Activated T-cell treated with anti-CD3 and anti-CD28 coated beads, Interleukin-2, amount 50 U/mL, for 1 hour (primary cell): ENCODE measurements at regions not wholly inside any gene's neighbourhood (a gene's known extent, or its start where the extent isn't known, plus 50 kb on each side); places are given as distances from the start of the nearest gene placed in this dataset.
"Not testable (repeated sequence)": the region's sequence is repeated elsewhere in the genome, so short reads cannot be mapped to it uniquely, and the experiment has no call there.

Experiments
- DNase-seq: peaks from one replicate; pipeline ENCODE4 v3.0.0-alpha.2; 2020

DNA sequence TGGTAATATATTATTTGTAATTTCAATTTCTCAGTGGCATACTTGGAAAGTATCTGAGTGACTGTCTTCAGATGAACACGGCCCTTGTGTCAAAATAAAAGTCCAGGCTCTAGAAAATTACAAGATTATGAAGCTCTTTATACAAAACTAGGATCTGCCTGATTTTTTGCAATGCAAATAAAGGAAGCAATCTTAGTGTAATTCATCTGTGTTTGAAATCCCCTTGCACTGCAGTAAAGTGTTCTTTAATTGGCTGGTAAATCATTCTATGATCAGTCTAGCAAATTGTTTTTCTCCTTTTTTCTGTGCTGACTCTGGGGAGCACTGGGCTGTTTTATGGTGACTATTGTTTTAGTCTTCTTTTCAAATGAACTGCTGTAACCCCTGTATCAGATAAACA is 1039.0 kb downstream of the SOCS6 start:
- no peak for DNase-seq

DNA sequence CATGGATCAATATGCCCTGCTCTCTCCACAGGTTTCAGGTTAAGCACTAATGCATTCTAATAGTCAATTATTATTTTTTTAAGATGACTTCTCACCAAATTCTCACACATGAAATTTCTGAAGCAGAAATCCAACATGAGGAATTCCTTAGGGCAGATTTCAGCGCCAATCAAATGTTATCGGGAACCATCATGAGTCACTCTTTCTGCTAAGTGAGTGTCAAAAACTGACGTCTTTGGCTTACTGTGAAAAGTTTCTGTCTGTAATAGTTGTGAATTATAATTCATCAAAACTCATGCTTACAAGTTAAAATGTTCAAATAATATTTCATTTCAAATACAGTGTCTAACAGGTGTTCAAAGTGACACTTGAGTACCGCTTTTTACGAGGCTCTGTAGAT is 1038.6 kb downstream of the SOCS6 start:
- DNase-seq, result no peak

DNA sequence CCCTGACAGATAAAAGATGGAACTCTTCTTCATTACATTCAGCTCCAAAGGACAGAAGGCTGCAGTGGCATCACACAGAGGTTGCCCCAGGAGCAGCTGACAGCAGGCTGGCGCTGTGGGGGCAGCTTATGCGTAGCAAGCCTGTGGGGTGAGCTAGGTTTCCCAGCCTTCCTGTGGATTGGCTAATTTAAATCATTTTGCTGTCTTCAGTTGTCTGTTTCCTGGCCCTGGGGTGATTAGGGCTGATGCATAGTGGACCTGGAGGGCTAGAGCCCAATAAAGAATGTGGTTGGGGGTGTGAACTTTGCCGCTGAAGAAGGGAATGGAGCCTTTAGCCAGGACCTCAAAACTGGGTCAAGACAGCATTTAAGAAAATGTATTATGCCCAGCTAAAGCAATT is 1038.0 kb downstream of the SOCS6 start:
- DNase-seq, result no peak

DNA sequence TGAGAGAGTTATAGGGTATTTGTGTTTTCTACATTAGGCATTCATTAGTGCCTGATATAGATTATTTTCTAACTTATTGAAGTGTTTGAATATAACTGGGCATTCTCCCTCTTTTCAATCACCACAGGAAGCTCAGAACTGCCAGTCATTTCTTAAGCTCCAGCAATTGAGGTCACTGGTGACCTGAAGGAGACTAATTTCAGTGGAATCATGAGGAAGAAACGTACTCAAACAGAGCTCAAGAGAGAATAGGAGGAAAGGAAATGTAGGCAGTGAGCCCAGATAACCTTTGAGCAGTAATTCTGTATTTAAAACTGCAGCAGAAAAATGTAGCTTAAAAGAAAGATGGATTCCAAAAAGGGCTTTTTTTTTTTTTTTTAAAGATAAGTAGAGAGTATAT is 1035.5 kb downstream of the SOCS6 start:
- no peak for DNase-seq

DNA sequence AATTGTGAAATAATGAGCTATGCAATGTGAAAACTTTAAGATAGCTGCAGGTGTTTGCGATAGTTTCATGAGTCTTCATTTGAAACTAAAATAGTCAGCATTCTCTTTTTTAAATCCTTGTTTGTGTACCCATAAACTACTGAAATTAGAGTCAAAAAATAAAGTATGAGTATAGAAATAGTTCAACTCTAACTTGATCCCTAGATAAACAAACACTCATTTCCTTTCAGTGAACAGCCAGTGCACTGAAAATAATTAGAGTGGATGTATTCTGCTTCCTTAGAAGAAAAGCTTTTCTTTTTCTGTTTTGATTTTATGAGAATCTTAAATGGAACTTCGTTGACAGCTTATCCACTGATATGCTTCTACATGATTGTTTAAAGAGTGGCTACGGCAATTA is 1033.4 kb downstream of the SOCS6 start:
- no peak for DNase-seq

DNA sequence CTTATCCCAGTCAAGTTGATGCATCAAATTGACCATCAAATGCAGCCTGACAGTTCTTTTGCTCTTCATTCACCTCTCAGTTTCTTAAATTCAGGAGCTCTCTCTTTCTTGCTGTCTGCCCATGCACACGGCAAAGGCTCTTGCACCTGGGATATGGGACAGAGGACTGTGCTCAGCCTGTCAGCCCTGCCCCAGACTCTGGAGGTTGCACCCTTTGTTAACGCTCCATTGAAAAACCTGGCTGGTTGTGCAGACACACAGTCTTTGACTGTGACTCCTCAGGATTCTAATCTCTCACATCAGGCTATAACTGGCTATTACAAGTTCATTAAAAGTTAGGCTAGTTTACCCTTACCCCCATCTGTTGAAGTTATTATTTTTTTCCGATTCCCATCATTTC is 1032.5 kb downstream of the SOCS6 start:
- no peak for DNase-seq

DNA sequence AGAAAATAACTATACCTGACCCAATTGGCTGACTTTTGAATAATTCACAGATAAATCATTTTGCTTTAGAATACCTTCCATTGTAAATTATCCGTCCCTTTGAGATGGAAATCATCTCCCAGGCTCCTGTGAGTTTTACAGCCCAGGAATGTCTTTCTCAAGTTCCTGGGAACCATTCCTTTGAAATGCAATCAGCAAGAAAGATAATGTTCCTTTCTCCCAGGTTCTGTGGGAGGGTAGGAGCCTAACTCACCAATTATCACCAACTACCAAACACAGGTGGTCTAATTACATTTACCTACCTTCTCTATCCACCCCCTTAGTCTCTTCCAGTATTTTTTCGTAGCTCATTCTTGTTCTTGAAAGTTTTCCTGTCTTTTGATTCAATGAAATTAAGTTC is 1016.0 kb downstream of the SOCS6 start:
- no peak for DNase-seq

DNA sequence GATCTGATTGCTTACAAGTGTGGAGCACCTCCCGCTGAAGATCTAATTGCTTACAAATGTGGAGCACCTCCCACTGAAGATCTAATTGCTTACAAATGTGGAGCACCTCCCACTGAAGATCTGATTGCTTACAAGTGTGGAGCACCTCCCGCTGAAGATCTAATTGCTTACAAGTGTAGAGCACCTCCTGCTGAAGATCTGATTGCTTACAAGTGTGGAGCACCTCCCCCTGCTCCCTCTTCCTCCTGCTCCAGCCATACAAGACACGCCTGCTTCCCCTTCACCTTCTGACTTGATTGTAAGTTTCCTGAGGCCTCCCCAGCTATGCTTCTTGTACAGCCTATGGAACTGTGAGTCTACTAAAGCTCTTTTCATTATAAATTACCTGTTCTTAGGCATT is 1014.9 kb downstream of the SOCS6 start:
- DNase-seq, result not testable (repeated sequence)

DNA sequence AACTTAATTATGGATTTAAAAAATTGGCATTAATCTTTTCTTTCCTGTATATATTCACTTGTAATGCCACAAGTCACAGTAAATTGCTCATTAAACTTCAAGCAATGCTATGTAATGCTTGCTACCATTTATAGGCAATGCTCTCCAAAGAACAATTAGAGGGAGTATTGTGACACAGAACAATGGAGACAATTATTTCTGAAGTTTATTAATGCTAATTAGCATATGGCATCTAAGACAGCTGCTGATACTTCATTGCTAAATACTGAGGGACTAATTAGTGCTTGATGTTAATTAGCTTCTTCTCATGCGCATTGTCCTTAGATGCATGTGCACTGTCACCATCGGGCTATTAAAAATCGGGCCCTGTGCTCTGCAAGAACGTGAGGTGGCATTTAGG is 1012.8 kb downstream of the SOCS6 start:
- no peak for DNase-seq

DNA sequence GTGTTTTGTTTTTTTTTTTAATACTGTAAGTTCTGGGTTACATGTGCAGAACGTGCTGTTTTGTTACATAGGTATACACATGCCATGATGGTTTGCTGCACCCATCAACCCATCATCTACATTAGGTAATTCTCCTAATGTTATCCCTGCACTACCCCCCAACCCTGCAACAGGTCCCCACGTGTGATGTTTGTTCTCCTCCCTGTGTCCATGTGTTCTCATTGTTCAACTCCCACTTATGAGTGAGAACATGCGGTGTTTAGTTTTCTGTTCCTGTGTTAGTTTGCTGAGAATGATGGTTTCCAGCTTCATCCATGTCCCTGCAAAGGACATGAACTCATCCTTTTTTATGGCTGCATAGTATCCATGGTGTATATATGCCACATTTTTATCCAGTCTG is 1005.4 kb downstream of the SOCS6 start:
- DNase-seq, result not testable (repeated sequence)

DNA sequence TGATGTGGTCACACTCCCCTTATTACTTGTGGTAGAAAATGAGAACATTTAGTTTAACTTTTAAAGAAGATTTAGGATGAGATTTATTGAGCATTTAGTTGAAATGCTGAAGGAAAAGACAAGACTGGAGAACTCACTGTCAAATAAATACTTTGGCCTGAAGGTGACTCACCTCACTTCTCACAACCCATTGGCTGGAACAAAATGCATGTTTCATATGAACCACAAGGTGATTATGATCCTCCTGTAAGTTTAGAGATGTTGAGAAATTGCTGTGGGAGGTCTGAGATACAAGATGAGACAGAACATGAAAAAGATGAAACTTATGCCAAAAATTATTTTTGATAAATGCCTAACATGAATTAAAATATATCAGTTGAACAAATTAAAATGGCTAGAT is 1004.5 kb downstream of the SOCS6 start:
- no peak for DNase-seq

DNA sequence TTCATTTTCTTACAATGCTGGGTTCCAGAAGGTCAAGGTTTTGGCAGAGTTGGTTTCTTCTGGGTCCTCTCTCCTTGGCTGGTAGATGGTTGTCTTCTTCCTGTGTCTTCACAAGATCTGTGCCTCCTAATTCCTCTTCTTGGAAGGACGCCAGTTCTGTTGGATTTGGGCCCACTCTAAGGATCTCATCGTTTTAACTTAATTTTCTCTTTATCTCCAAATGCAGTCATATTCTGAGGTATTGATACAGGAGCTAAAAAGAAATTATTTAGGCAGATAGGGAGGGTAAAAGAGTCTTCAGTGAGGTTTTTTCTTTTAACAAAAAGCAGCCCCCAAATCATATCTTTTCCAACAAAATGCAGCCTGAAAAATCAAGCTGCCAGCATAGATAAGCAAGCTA is 998.4 kb downstream of the SOCS6 start:
- DNase-seq, result no peak

DNA sequence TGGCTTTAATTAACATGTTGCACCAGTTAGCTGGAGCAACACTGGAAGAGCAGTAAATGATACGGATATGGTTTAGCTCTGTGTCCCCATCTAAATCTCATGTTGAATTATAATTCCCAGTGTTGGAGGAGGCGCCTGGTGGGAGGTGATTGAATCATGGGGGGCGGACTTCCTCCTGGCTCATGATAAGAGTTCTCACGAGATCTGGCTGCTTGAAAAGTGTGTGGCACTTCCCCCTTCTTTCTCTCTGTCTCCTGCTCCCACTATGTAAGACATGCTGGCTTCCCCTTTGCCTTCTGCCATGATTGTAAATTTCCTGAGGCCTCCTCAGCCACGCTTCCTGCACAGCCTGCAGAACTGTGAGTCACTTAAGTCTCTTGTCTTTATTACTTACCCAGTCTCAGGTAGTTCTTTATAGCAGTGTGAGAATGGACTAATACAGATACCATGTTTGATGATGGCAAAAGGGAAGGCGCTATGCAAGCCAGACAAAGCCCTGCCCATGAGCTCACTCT is 963.6 kb downstream of the SOCS6 start:
- DNase-seq, result no peak

DNA sequence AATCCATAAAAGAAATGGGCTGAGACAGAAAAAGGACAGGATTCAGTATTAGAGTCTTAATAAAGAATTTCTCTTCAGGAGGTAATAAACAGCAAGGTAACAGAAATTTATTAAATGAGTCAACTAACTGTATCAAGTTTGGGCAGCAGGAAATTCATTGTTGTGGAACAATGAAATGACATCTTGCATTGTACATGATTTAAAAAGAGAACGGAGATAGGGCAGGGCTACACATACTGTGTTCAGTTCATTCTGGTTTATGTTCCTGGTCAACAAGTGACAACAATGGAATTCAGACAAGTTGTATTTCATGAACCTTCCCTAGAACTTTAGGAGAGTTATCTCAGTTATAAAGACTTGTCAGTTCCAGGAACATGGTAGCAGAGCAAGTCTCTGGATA is 961.3 kb downstream of the SOCS6 start:
- DNase-seq, result no peak

DNA sequence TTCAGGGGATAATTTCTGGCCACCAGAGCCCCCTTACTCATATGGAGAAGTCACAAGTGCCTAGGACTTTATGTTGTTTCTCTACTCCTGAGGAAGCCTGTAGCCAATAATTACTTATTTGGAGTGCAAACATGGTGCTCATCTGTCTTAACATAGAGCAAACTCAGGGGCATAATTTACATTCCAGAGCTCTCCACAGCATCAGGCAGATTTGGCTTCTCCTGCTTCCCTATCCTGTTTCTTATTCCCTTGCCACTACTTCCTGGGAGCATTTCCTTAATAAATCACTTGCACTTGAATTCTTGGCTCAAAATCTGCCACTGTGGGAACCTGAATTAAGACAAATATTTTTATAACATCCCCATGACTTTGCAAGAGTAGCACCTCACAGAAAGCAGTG is 960.9 kb downstream of the SOCS6 start:
- DNase-seq, result no peak

DNA sequence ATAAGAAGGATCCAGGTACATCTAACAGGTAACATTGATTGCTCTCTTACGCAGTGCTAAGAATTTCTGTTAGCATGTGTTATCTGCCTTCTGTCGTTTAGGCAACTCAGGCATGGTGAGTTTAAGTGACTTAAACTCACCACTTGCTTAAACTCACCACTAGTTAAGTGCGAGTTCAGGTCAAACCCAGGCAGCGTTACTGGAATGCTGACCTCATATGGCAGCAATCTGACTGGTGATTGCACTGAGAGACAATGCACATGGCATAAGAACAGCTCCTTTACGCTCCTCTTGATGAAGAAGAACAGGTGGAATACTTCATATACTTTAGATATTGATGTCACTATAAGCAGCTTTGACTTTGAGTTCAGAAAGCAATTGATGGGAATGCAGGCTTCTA is 954.1 kb downstream of the SOCS6 start:
- DNase-seq, result no peak

DNA sequence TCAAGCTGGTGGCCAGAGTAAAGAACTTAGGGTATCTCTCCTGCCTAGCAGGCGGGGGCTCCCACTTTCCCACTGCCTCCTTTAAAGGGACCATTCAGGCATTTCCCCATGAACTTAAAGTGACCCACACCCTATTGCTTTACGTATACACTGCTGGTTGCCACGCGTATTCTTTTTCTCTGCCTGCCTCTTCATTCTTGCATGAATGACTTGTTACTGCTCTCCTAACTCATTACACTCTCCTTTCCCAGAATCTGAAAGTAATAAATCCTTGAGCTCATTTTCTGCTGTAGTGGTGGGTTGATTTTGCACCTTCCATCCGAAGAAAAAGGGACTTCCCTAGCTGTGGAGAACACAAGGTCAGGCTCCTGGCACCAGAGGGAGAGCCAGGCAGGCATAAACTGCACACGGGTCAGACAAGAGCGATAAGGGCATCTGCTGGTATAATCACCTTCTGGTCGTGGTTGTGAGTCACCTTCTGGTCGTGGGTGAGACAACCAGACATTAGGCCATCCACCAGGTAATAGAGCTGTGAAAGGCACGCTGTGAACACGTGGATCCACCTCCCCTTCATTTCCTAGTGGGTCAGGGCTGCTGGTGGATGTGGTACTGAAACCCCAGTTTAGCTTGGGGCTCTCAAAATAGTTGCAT is 950.3 kb downstream of the SOCS6 start:
- DNase-seq, result no peak

DNA sequence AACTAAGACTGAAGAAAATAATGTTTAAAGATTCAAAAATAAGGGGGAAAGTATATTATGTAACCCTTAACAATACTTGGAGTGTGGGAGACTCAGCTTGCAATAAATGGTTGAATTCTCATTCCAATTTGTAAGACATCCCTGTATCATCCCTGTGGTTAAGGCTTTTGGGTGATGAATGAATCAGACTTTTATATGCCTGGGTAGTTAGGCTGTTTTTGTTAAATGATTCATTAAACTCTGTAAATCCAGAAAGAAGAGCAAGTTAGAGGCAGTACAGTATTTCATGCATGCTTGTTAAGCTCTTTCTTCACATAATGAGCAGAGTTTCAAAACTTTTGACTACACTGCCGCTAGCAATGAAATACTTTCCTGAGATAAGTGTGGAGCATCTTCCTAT is 948.8 kb downstream of the SOCS6 start:
- no peak for DNase-seq

DNA sequence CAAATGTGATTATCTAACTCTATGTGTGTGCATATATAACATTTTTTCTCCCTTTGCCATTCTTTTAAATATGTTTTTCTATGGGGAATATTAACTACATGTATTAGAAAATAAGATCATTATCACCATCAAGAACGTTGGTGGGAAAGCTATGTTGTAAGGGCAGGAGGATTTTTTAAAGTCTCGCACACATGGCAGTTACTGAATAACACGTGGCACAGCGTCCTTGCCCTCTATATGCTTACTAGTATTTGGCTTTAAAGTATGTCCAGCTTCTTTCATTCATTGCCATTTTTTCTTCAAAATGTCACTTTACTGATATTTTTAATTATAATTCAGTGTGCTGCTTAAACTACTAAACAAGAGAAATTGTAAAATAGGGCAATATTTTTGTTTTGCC is 944.3 kb downstream of the SOCS6 start:
- no peak for DNase-seq

DNA sequence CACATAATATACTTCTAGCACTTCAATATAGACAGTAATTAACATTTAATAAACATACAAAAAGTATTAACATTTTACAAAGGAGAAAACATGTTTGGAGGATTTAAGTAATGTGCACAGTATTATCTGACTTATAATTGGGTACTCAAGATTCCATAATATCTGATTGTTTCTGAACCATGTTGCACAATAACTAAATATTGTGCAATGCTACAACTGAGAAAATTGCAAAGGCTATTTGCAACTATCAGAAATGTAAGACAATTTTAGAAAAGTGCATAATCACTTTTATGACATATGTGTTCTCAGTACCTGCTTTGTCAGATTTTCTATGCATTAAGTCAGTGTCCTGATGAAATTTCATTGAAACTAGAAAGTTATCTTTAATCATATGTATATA is 934.6 kb downstream of the SOCS6 start:
- DNase-seq, result no peak

DNA sequence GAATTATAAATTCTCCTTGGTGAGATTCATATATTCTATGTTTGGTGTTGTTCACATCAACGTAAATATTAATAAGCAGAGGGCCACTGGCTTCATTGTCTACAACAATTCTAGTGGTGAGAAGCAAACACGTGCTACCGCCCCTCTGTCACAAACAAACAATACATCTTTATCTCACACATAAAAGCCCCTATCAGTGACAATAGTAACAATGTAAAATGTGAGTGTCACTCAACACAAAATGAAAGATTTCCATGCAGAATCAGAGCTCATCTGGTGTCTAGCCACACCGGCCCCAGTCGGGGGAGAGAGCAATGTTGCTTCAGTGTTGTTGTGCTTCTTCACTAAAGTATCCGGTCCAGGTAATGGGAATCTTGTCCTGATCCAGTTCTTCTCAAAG is 932.6 kb downstream of the SOCS6 start:
- DNase-seq, result no peak

DNA sequence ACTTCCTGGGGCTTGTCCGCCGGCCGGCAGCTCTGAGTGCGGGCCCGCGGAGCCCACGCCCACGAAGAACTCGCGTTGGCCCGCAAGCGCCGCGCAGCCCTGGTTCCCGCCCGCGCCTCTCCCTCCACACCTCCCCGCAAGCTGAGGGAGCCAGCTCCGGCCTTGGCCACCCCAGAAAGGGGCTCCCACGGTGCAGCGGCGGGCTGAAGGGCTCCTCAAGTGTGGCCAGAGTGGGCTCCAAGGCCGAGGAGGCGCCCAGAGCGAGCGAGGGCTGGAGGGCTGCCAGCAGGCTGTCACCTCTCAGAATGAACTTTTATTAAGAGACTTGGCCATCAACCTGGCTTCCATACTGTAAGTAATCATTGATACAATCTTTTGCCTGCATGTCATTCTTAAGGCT is 923.9 kb downstream of the SOCS6 start:
- DNase-seq, result not testable (repeated sequence)

DNA sequence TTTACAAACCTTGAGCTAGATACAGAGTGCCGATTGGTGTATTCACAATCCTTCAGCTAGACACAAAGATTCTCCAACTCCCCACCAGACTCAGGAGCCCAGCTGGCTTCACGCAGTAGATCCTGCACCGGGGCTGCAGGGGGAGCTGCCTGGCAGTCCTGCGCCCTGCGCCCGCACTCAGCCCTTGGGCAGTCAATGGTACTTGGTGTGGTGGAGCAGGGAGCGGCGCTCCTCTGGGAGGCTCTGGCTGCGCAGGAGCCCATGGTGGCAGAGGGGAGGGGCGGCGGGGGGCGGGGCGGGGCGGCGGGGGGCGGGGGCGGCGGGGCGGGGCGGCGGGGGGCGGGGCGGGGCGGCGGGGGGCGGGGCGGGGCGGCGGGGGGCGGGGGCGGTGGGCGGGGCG is 923.4 kb downstream of the SOCS6 start:
- no peak for DNase-seq

DNA sequence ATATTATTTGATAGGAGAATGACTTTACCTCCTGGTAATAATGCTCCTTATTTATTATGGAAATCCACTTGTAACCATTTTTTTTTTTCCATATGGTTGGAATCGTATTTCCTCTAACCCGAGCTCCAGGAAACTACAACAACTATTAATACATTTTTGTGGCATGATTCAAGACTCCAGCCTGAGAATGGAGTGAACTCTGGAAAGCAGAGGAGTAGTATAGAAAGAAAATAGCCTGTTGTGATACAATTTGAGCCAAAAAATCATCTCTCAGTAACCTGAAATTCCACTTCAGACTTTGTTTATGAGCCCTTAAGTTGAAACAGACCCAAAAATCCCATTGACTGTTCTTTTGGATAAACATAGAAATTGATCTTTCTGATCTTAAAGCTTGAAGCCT is 921.1 kb downstream of the SOCS6 start:
- DNase-seq, result no peak

DNA sequence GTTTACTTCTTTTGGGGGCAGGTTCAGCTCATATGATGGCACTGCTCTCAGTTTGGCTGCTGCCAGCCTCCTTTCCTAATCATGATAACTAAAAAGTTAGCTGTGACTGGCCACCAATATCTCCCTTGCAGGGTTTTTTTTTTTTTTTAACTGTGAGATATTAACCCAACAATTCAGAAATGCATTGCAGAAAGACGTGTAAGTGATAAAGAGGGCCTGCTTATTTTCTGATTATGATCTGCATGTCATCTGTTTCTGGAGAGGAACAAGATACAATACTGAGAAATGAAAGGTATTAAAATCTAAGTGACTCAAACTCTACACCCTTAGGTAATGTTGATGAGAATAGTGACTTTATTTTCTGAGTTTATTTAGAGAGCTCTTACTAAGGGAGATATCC is 905.6 kb downstream of the SOCS6 start:
- no peak for DNase-seq

DNA sequence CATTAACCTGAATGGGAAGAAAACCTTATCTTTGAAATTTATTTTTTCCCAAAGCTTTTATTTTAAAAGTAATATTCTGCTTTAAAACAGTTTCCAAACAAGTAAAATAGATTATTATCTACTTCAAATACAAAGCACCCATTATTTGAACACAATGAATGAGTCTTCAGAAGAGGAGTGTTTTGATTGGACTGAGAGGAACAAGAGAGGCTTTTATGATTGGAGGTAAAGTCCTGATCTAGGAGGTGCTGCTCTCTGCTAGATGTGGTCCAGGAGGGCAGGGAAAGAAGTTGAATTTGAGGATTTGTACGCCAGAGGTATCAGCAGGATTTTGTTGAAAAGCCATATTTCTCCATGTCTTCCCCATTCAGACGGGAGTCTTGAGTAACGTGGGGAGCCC is 900.7 kb downstream of the SOCS6 start:
- no peak for DNase-seq
